ENCODE measurements at regions not wholly inside any gene's neighbourhood (a gene's known extent, or its start where the extent isn't known, plus 50 kb on each side); places are given as distances from the start of the nearest gene placed in this dataset.

DNA sequence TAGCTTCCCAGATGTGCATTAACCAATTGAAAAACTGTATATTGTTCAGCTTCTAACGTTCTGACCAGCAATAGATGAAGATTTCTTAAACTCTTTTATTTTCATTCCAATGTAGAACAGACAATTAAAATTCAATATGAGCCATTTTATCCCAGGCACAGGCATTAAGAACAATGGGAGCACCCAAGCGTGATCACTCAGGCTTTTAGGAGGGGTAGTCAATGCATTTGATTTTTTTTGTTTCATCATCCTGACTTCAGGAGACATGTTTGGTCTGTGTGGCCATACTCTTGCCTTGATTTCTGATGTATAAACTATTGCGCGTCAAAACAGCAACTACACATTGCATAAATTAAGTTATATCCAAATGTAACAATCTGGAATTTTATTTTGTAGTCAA is 653.0 kb upstream of the RORB start:
- H3K36me3 Mint-ChIP-seq (ENCODE audit: insufficient read depth, unreplicated experiment), result no peaks in the 10 kb centered on the region
- no peak overlapping the region for H3K4me3 Mint-ChIP-seq (ENCODE audit: unreplicated experiment)
- Histone ChIP-seq H3K4me1 (no peaks in the 10 kb centered on the region), H3K9me3 (no peaks in the 10 kb centered on the region), H3K4me3 (ENCODE audit: low read depth, low read length) (no peak overlapping the region), H3K36me3 (ENCODE audit: control insufficient read depth, insufficient read depth, low read length) (no peaks in the 10 kb centered on the region), H3K27me3 (replicated peaks; ENCODE audit: control insufficient read depth, insufficient read depth, low read length) (no peaks in the 10 kb centered on the region)
- H3K4me1 Mint-ChIP-seq (ENCODE audit: low read depth, unreplicated experiment), result no peaks in the 10 kb centered on the region
- H3K9me3 Mint-ChIP-seq (ENCODE audit: unreplicated experiment), result no peaks in the 10 kb centered on the region
- H3K27ac Mint-ChIP-seq (ENCODE audit: unreplicated experiment), result no peak overlapping the region
- intact Hi-C loops (cut with micrococcal nuclease; ENCODE audit: unreplicated experiment), result no loop called here
- POLR2A ChIA-PET, result no interaction called here
- CTCF ChIA-PET, result no interaction called here
- no TSS peak for BruUV-seq (replicated peaks)
- TF ChIP-seq, protein P1, sequence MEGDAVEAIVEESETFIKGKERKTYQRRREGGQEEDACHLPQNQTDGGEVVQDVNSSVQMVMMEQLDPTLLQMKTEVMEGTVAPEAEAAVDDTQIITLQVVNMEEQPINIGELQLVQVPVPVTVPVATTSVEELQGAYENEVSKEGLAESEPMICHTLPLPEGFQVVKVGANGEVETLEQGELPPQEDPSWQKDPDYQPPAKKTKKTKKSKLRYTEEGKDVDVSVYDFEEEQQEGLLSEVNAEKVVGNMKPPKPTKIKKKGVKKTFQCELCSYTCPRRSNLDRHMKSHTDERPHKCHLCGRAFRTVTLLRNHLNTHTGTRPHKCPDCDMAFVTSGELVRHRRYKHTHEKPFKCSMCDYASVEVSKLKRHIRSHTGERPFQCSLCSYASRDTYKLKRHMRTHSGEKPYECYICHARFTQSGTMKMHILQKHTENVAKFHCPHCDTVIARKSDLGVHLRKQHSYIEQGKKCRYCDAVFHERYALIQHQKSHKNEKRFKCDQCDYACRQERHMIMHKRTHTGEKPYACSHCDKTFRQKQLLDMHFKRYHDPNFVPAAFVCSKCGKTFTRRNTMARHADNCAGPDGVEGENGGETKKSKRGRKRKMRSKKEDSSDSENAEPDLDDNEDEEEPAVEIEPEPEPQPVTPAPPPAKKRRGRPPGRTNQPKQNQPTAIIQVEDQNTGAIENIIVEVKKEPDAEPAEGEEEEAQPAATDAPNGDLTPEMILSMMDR (IDR thresholded peaks at IDR 0.05; ENCODE audit: insufficient read depth in 1 of 2, low read depth in 1 of 2, low read length in 1 of 2, severe bottlenecking in 1 of 2, unreplicated experiment in 1 of 2), result no peak
- no peak for DNase-seq
- H3K27me3 Mint-ChIP-seq (ENCODE audit: insufficient read depth, unreplicated experiment), result no peaks in the 10 kb centered on the region

DNA sequence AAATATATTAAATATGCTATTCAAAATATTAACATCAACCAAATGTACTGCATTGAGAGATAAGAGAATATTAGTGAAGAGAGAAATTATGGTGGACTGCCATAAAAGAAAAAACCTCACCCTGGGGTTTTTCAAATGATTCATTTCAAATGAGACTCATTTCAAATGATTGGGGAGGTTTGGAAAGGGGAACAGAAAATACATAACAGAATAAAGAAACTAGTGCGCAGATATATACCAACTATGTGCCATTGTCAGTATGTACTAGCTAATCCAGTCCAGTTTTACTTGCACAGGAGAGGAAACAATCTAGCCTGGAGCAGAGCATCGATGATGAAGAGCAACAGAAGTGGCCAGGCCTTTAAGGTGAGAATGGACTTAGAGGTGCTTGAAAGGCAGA is 651.6 kb upstream of the RORB start:
- TF ChIP-seq, protein P1 (IDR thresholded peaks at IDR 0.05; ENCODE audit: insufficient read depth in 1 of 2, low read depth in 1 of 2, low read length in 1 of 2, severe bottlenecking in 1 of 2, unreplicated experiment in 1 of 2), result no peak
- H3K27ac Mint-ChIP-seq (ENCODE audit: unreplicated experiment), result no peak overlapping the region
- Histone ChIP-seq H3K4me1 (no peaks in the 10 kb centered on the region), H3K27me3 (replicated peaks; ENCODE audit: control insufficient read depth, insufficient read depth, low read length) (no peaks in the 10 kb centered on the region), H3K36me3 (ENCODE audit: control insufficient read depth, insufficient read depth, low read length) (no peaks in the 10 kb centered on the region), H3K4me3 (ENCODE audit: low read depth, low read length) (no peak overlapping the region), H3K9me3 (no peaks in the 10 kb centered on the region)
- no TSS peak for BruUV-seq (replicated peaks)
- no peaks in the 10 kb centered on the region for H3K9me3 Mint-ChIP-seq (ENCODE audit: unreplicated experiment)
- ChIA-PET CTCF (no interaction called here), POLR2A (no interaction called here)
- no peaks in the 10 kb centered on the region for H3K36me3 Mint-ChIP-seq (ENCODE audit: insufficient read depth, unreplicated experiment)
- intact Hi-C loops (cut with micrococcal nuclease; ENCODE audit: unreplicated experiment), result no loop called here
- H3K4me3 Mint-ChIP-seq (ENCODE audit: unreplicated experiment), result no peak overlapping the region
- no peak for DNase-seq
- no peaks in the 10 kb centered on the region for H3K27me3 Mint-ChIP-seq (ENCODE audit: insufficient read depth, unreplicated experiment)
- H3K4me1 Mint-ChIP-seq (ENCODE audit: low read depth, unreplicated experiment), result no peaks in the 10 kb centered on the region

DNA sequence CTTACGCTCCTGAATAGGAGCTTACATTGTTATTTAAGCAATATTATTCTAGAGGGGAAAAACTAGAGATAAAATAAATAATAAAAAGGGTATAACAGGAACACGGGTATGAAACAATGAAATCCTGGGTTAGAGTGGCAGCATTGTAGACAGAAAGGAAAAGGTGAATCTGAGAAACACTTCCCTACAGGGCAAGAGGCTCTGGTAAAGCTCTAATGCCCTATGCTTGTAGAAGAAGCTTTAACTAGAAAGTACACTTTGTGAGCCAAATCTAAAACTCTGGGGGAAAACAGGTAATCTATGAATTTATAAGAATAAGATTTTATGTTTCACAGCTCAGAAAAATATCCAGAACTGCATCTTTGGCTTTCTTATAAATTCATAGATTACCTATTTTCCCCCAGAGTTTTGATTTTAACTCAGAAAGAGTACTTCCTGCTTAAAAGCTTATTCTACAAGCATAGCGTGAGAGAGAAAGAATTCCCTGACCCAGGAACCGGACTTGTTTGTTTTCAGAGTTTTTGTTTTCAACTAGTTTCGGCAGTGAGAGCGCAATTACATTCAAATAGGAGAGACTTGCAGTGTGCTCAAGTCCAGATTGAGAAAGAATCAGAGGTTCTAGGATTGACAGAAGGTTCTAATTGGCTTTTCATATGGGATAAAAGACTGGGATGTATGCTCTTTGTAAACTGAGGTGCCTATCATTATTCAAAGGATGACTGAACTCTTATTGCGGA is 651.0 kb upstream of the RORB start:
- BruUV-seq (replicated peaks), result no TSS peak
- ChIA-PET CTCF (no interaction called here), POLR2A (no interaction called here)
- no peak for DNase-seq
- H3K4me1 ChIP-seq, result no peaks in the 10 kb centered on the region
- no peak overlapping the region for H3K4me3 ChIP-seq (ENCODE audit: low read depth, low read length)
- Mint-ChIP-seq H3K9me3 (ENCODE audit: unreplicated experiment) (no peaks in the 10 kb centered on the region), H3K4me3 (ENCODE audit: unreplicated experiment) (no peak overlapping the region), H3K27me3 (ENCODE audit: insufficient read depth, unreplicated experiment) (no peaks in the 10 kb centered on the region), H3K4me1 (ENCODE audit: low read depth, unreplicated experiment) (no peaks in the 10 kb centered on the region), H3K27ac (ENCODE audit: unreplicated experiment) (no peak overlapping the region), H3K36me3 (ENCODE audit: insufficient read depth, unreplicated experiment) (no peaks in the 10 kb centered on the region)
- H3K9me3 ChIP-seq, result no peaks in the 10 kb centered on the region
- no peaks in the 10 kb centered on the region for H3K36me3 ChIP-seq (ENCODE audit: control insufficient read depth, insufficient read depth, low read length)
- TF ChIP-seq, protein P1 (IDR thresholded peaks at IDR 0.05; ENCODE audit: insufficient read depth in 1 of 2, low read depth in 1 of 2, low read length in 1 of 2, severe bottlenecking in 1 of 2, unreplicated experiment in 1 of 2), result no peak
- no peaks in the 10 kb centered on the region for H3K27me3 ChIP-seq (replicated peaks; ENCODE audit: control insufficient read depth, insufficient read depth, low read length)
- intact Hi-C loops (cut with micrococcal nuclease; ENCODE audit: unreplicated experiment), result no loop called here

Measured in Caco-2 (cell line).